H1 (cell line): ENCODE measurements at regions not wholly inside any gene's neighbourhood (a gene's known extent, or its start where the extent isn't known, plus 50 kb on each side); places are given as distances from the start of the nearest gene placed in this dataset.

ENCODE experiments used
- CREB1 ChIP-seq: IDR thresholded peaks from 2 replicates; pipeline ENCODE4 v1.6.1; 2012; ENCODE audit warnings: inconsistent platforms
- EZH2 ChIP-seq: fragments of 200-600 bp; sonication (generic); IDR thresholded peaks from 2 replicates; pipeline ENCODE4 v1.7.1; 2012; ENCODE audit warnings: low read depth, mild to moderate bottlenecking, moderate library complexity, low read length, inconsistent platforms; ENCODE audit not compliant: severe bottlenecking
- KDM1A ChIP-seq: fragments of 200-600, 300-600 bp; sonication (generic); IDR thresholded peaks from 2 replicates; pipeline ENCODE4 v1.7.1; 2016; ENCODE audit warnings: mild to moderate bottlenecking, low read length, borderline replicate concordance
- MAFK ChIP-seq: IDR thresholded peaks from 2 replicates; pipeline ENCODE4 v1.6.1; 2012; ENCODE audit warnings: low read depth, mild to moderate bottlenecking, improper control_type of control experiment, low read length
- POLR2AphosphoS5 ChIP-seq: IDR thresholded peaks from 2 replicates; pipeline ENCODE4 v1.6.1; 2011; ENCODE audit warnings: low read depth, low read length
- SIN3A ChIP-seq, 2 experiments: IDR thresholded peaks in 1 of 2; conservative IDR thresholded peaks in 1 of 2; 2 replicates each; pipeline ENCODE4 v1.6.1; 2011 to 2012; ENCODE audit warnings: low read length in 2 of 2, improper control_type of control experiment in 1 of 2, low read depth in 1 of 2, mild to moderate bottlenecking in 1 of 2
- TAF1 ChIP-seq: IDR thresholded peaks from 2 replicates; pipeline ENCODE4 v1.6.1; 2011; ENCODE audit warnings: mild to moderate bottlenecking, low read depth, low read length
- TCF12 ChIP-seq: IDR thresholded peaks from 2 replicates; pipeline ENCODE4 v1.6.1; 2011; ENCODE audit warnings: low read depth, mild to moderate bottlenecking, low read length
- TF ChIP-seq, protein P1 (sequence below): IDR thresholded peaks from 2 replicates; pipeline ENCODE4 v1.6.1; 2012; ENCODE audit warnings: low read length, inconsistent platforms
- TF ChIP-seq, protein P2 (sequence below), 3 experiments: IDR thresholded peaks; 1 replicate in 2 of 3; 2 replicates in 1 of 3; pipeline versions ENCODE4 v1.5.1 to v1.6.1; 2011; ENCODE audit warnings: low read length in 3 of 3, mild to moderate bottlenecking in 3 of 3, inconsistent platforms in 2 of 3, low read depth in 1 of 3, moderate library complexity in 1 of 3; ENCODE audit not compliant: insufficient read depth in 1 of 3; ENCODE audit errors: control extremely low read depth in 1 of 3

DNA sequence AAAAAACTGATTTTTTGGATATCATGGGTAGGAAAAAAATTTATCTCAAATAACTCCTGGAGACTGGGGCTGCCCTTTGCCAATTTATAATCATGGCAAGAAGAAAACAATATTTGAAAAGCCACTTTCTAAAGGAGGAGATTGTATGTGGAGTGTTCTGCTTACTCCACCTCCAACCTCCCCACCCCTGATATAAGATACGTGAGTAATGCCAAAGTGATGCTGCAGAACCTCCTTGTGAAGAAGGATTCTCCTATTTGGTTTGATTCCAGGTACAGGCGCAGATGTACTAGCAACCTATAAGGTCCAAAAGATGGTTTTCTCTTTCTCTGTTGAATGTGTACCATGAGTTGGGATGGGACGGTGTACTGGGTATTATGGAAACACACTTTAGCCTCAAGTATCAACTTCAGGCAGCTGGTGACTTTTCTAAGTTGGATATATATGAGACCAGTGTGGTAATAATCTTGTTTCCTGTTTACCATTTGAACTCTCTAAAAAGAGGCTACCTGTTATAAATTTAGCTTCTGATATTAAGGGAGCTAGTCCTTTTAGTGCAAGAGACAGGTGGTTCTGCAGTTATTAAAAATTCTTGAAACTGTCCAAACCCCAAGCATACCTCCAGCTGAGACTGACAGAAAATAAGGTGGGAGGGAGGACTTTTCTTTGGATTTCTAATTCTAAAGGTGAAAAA lies 724.0 kb upstream of the MIR17HG start:
- TF ChIP-seq, protein P1, sequence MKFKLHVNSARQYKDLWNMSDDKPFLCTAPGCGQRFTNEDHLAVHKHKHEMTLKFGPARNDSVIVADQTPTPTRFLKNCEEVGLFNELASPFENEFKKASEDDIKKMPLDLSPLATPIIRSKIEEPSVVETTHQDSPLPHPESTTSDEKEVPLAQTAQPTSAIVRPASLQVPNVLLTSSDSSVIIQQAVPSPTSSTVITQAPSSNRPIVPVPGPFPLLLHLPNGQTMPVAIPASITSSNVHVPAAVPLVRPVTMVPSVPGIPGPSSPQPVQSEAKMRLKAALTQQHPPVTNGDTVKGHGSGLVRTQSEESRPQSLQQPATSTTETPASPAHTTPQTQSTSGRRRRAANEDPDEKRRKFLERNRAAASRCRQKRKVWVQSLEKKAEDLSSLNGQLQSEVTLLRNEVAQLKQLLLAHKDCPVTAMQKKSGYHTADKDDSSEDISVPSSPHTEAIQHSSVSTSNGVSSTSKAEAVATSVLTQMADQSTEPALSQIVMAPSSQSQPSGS = no peak
- TF ChIP-seq, protein P2, sequence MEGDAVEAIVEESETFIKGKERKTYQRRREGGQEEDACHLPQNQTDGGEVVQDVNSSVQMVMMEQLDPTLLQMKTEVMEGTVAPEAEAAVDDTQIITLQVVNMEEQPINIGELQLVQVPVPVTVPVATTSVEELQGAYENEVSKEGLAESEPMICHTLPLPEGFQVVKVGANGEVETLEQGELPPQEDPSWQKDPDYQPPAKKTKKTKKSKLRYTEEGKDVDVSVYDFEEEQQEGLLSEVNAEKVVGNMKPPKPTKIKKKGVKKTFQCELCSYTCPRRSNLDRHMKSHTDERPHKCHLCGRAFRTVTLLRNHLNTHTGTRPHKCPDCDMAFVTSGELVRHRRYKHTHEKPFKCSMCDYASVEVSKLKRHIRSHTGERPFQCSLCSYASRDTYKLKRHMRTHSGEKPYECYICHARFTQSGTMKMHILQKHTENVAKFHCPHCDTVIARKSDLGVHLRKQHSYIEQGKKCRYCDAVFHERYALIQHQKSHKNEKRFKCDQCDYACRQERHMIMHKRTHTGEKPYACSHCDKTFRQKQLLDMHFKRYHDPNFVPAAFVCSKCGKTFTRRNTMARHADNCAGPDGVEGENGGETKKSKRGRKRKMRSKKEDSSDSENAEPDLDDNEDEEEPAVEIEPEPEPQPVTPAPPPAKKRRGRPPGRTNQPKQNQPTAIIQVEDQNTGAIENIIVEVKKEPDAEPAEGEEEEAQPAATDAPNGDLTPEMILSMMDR (IDR thresholded peaks at IDR 0.05; ENCODE audit: control extremely low read depth in 1 of 3, insufficient read depth in 1 of 3, low read depth in 1 of 3, low read length in 3 of 3) = no peak
- TF ChIP-seq KDM1A (no peak), TCF12 (no peak), POLR2AphosphoS5 (no peak), TAF1 (no peak), CREB1 (no peak), MAFK (no peak), SIN3A (conservative IDR thresholded peaks at IDR 0.05 in 1 of 2, IDR thresholded peaks at IDR 0.05 in 1 of 2; ENCODE audit: low read depth in 1 of 2, low read length in 2 of 2) (no peak), EZH2 (no peak)
